ENCODE measurements at regions not wholly inside any gene's neighbourhood (a gene's known extent, or its start where the extent isn't known, plus 50 kb on each side); places are given as distances from the start of the nearest gene placed in this dataset.

DNA sequence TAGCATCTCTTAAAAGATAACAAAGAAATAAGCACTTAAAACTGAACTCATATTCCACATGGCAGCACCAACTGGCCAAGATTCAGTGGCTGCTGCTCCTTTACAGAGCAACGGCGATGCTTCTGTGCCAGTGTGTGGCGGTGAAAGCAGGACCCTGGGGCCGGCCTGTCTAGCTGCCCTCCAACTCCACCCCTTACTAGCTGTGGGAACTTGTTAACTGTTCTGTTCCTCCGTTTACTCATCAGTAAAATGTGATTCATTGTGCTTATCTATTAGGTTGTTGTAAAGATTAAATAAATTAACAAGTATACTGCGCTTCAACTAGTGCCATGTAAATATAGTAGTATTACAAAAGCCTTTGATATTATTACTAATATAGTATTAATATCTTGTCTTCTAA, 133.2 kb downstream of the GDAP2 start:
- TF ChIP-seq, protein P1, sequence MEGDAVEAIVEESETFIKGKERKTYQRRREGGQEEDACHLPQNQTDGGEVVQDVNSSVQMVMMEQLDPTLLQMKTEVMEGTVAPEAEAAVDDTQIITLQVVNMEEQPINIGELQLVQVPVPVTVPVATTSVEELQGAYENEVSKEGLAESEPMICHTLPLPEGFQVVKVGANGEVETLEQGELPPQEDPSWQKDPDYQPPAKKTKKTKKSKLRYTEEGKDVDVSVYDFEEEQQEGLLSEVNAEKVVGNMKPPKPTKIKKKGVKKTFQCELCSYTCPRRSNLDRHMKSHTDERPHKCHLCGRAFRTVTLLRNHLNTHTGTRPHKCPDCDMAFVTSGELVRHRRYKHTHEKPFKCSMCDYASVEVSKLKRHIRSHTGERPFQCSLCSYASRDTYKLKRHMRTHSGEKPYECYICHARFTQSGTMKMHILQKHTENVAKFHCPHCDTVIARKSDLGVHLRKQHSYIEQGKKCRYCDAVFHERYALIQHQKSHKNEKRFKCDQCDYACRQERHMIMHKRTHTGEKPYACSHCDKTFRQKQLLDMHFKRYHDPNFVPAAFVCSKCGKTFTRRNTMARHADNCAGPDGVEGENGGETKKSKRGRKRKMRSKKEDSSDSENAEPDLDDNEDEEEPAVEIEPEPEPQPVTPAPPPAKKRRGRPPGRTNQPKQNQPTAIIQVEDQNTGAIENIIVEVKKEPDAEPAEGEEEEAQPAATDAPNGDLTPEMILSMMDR (IDR thresholded peaks at IDR 0.05; ENCODE audit: extremely low read depth, insufficient read depth, missing control alignments) = no peak
- in situ Hi-C loops (cut with MboI; ENCODE audit: low pct_unique_long_range_greater_than_20kb, low sequenced_read_pairs, unreplicated experiment) = no loop called here
- no peak for DNase-seq (ENCODE audit: low spot score)

DNA sequence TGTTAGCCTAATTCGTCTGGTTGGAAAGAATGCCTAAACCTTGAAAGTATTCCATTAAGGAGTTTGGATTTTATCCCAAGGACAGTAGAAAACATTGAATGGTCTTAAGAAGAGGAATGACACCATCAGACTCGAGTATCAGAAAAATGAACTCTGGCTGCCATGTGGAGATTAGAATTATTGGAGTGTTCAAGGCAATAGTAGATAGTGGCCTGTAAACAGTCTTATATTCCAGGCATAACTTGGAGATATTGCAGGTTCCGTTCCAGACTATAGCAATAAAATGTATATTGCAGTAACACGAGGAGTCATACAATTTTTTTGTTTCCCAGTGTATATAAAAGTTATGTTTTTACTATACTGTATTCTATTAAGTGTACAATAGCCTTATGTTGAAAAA, 130.9 kb downstream of the GDAP2 start:
- in situ Hi-C loops (cut with MboI; ENCODE audit: low pct_unique_long_range_greater_than_20kb, low sequenced_read_pairs, unreplicated experiment) = no loop called here
- TF ChIP-seq, protein P1 (IDR thresholded peaks at IDR 0.05; ENCODE audit: extremely low read depth, insufficient read depth, missing control alignments) = no peak
- no peak for DNase-seq (ENCODE audit: low spot score)

GRCh38 chr1:117802531-117803257, 126.7 kb downstream of the GDAP2 start:
- DNase-seq (ENCODE audit: low spot score) = no peak
- in situ Hi-C loops (cut with MboI; ENCODE audit: low pct_unique_long_range_greater_than_20kb, low sequenced_read_pairs, unreplicated experiment) = no loop called here
- TF ChIP-seq, protein P1 (IDR thresholded peaks at IDR 0.05; ENCODE audit: extremely low read depth, insufficient read depth, missing control alignments) = no peak

DNA sequence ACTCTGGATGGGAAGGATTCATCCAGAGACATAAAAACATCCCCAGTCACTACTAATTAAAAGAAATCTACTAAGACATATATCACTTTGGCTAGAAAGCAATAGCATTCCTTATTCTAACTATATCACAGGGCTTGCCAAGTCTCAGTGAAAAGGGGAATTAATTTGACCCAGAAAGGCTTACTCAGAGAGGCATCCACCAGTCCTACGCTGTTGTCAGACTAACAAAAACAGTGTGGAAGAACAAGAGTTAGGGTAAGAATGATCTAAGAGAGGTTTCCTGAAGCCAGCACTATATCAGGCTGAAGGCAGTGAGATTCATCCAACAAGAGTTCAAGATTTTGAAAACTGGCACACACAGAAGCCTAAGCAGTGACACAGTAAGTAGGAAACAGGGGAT, 126.1 kb downstream of the GDAP2 start:
- in situ Hi-C loops (cut with MboI; ENCODE audit: low pct_unique_long_range_greater_than_20kb, low sequenced_read_pairs, unreplicated experiment) = no loop called here
- TF ChIP-seq, protein P1 (IDR thresholded peaks at IDR 0.05; ENCODE audit: extremely low read depth, insufficient read depth, missing control alignments) = no peak
- DNase-seq (ENCODE audit: low spot score) = no peak

GRCh38 chr1:117809764-117810163, 119.7 kb downstream of the GDAP2 start:
- in situ Hi-C loops (cut with MboI; ENCODE audit: low pct_unique_long_range_greater_than_20kb, low sequenced_read_pairs, unreplicated experiment) = no loop called here

DNA sequence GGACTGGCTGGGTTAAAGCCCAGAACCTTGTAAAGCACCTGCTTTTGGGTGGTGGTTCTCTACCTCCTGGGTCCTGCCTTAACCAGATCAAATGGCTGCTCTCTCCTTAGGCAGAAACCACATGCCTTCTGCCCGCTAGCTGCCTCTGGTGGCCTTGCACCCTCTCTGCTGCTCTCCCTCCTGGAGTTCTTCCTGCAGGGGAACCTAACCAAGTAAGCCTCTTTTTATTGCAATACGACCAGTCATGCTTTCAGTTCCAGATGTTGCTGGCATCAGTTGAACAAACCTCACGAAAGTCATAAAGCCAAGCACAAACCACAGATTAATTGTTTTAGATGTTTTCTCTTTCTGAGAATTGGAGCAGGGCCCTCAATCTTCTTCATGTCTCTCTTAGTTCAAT, 118.9 kb downstream of the GDAP2 start:
- no peak for DNase-seq (ENCODE audit: low spot score)
- in situ Hi-C loops (cut with MboI; ENCODE audit: low pct_unique_long_range_greater_than_20kb, low sequenced_read_pairs, unreplicated experiment) = no loop called here

More at GRCh38 chr1:117809764-117810163, 119.7 kb downstream of the GDAP2 start:
- TF ChIP-seq, protein P1 (IDR thresholded peaks at IDR 0.05; ENCODE audit: extremely low read depth, insufficient read depth, missing control alignments) = no peak
- no peak for DNase-seq (ENCODE audit: low spot score)

More for the DNA sequence above, 118.9 kb downstream of the GDAP2 start:
- TF ChIP-seq, protein P1 (IDR thresholded peaks at IDR 0.05; ENCODE audit: extremely low read depth, insufficient read depth, missing control alignments) = no peak
